Lower lobe of right lung (tissue), 2 donors: ENCODE measurements at regions not wholly inside any gene's neighbourhood (a gene's known extent, or its start where the extent isn't known, plus 50 kb on each side); places are given as distances from the start of the nearest gene placed in this dataset.

Source experiments
- ATAC-seq, 2 donors: fragments of 200-7000 bp; cut with Tn5 transposase; one replicate each; pipeline ENCODE4 v1.9.1; 2020 to 2022; ENCODE audit warnings: mild to moderate bottlenecking in 2 of 2, moderate library complexity in 2 of 2
- DNase-seq: peaks from one replicate; pipeline ENCODE4 v3.0.0-alpha.2; 2020
- H3K27ac ChIP-seq: fragments of 200-600 bp; one replicate; pipeline ENCODE4 v1.8.0; 2022
- H3K27me3 ChIP-seq: fragments of 200-600 bp; one replicate; pipeline ENCODE4 v1.8.0; 2022; ENCODE audit warnings: low read depth
- H3K36me3 ChIP-seq: fragments of 200-600 bp; one replicate; pipeline ENCODE4 v1.8.0; 2022; ENCODE audit warnings: mild to moderate bottlenecking
- H3K4me1 ChIP-seq: fragments of 200-600 bp; one replicate; pipeline ENCODE4 v1.8.0; 2022
- H3K4me3 ChIP-seq: fragments of 200-600 bp; one replicate; pipeline ENCODE4 v1.8.0; 2022; ENCODE audit warnings: mild to moderate bottlenecking
- H3K9me3 ChIP-seq: fragments of 200-600 bp; one replicate; pipeline ENCODE4 v1.8.0; 2022
- CTCF ChIP-seq: fragments of 200-600 bp; IDR thresholded peaks from one replicate; pipeline ENCODE4 v1.8.0; 2022; ENCODE audit warnings: antibody characterized with exemption, mild to moderate bottlenecking
- intact Hi-C: fragments of 100-400 bp; cut with DNase I; formaldehyde crosslinking; loops from one replicate; pipeline ENCODE4 v1.11.0; 2022
- donor health status: DM: no; HTN: yes; CAD: no; lungs with severe emphysema.

DNA sequence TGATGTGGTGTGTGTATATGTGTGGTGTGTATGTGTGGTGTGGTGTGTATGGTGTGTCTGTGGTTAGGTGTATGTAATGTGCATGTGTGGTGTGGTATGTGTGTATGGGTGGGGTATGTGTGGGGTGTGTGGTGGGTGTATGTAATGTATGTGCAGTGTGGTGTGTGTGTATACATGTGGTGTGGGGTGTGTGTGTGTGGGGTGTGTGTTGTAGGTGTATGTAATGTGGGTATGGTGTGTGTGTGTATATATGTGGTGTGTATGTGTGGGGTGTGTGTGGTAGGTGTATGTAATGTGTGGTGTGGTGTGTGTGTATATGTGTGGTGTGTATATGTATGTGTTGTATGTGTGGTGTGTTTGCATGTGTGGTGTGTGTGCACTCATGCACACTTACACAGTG lies 84.8 kb upstream of the ID2 start:
- H3K27me3 ChIP-seq, result peaks cover 3% of the 10 kb centered on the region
- no peaks in the 10 kb centered on the region for H3K9me3 ChIP-seq
- no peak for TF ChIP-seq CTCF
- ATAC-seq (no peak), DNase-seq (no peak)
- no peak overlapping the region for H3K4me3 ChIP-seq
- H3K4me1 ChIP-seq, result no peaks in the 10 kb centered on the region
- H3K27ac ChIP-seq, result no peak overlapping the region
- intact Hi-C loops, result no loop called here
- no peaks in the 10 kb centered on the region for H3K36me3 ChIP-seq

DNA sequence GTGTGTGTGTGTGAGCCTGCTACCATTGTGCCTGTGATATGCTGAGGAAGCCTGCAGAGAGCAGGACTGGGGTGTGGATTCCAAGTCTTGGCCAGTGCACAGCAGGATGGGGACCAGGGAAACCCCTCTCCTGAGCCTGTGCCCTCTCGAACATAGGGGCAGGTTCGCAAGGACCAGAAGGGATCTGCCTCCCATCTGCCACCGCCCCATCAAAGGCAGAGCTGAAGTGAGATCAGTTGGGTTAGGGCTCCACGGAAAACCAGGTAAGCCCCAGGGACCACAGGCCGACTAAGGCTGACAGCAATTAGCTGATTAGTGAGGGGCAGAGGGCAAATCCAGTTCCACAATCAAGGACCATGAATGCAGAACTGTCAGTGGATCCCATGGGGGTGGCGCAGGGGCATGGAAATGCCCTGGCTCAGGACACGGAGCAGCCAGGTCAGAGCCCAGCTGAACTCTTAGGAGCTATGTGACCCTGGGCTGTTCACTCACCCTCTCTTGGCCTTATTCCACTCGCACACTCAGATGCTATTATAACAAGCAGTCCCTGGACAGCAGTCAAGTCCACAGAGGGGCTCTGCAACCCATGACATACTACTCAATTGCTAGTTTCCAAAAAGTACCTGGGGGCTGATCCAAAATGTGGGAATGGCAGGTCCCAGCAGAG lies 84.2 kb upstream of the ID2 start:
- TF ChIP-seq CTCF, result no peak
- H3K9me3 ChIP-seq, result no peaks in the 10 kb centered on the region
- no peaks in the 10 kb centered on the region for H3K4me1 ChIP-seq
- no peak overlapping the region for H3K27ac ChIP-seq
- intact Hi-C loops, result no loop called here
- no peaks in the 10 kb centered on the region for H3K36me3 ChIP-seq
- no peaks in the 10 kb centered on the region for H3K27me3 ChIP-seq
- no peak overlapping the region for H3K4me3 ChIP-seq
- ATAC-seq (no peak), DNase-seq (peak; percentile 23)

GRCh38 chr2:8598295-8599165 lies 83.3 kb upstream of the ID2 start:
- Histone ChIP-seq H3K27ac (no peak overlapping the region), H3K4me3 (no peak overlapping the region), H3K36me3 (no peaks in the 10 kb centered on the region), H3K27me3 (no peaks in the 10 kb centered on the region), H3K9me3 (no peaks in the 10 kb centered on the region), H3K4me1 (no peaks in the 10 kb centered on the region)
- DNase-seq, result peak; percentile 61
- intact Hi-C loops, result no loop called here
- peak; percentile 76 to 81 for ATAC-seq
- no peak for TF ChIP-seq CTCF

DNA sequence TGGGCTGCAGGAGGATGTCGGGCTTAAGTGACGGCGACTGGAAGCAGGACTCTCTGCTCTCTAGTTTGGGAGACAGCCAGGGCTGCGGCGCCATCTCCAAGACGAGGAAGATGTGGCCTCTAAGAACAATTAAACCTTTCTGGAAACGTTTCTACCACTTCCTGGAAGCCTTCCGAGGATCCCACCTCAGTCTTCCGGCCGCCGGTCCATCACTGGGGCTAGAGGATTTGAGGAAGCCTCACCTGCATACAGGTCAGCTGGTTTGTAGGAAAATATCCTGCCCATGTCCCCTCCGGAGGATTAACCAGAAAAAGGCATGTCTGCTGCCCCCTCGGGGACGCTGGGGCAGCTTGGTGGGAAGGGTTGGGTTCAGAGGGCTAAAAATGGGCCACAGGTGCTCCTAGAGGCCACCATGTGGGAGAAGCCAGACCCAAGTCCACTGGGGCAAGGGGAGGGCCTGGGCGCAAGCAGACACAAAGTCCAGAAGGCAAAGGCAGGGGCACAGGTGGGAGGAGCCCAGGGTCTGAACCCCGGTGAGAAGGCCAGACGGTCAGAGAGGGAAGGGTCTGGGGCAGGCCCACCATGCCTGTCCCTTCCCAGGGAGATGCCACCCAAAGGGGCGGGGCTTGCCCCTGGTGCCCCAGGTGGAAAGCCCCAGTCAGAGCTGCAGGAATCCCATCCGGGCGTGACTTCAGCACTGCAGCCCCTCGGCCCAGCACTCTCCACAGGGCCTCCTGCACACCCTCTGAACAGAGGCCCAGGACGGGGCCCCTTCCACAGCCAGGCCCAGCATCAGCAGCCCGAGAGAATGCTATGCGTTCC lies 82.2 kb upstream of the ID2 start:
- intact Hi-C loops, result no loop called here
- DNase-seq (peak; percentile 34), ATAC-seq (no peak)
- H3K27ac ChIP-seq, result no peak overlapping the region
- H3K36me3 ChIP-seq, result no peaks in the 10 kb centered on the region
- H3K4me1 ChIP-seq, result no peaks in the 10 kb centered on the region
- no peak overlapping the region for H3K4me3 ChIP-seq
- no peak for TF ChIP-seq CTCF
- H3K27me3 ChIP-seq, result no peaks in the 10 kb centered on the region
- no peaks in the 10 kb centered on the region for H3K9me3 ChIP-seq

GRCh38 chr2:8600456-8600855 lies 81.4 kb upstream of the ID2 start:
- Histone ChIP-seq H3K27ac (no peak overlapping the region), H3K36me3 (no peaks in the 10 kb centered on the region), H3K27me3 (no peaks in the 10 kb centered on the region), H3K4me1 (no peaks in the 10 kb centered on the region), H3K4me3 (no peak overlapping the region), H3K9me3 (no peaks in the 10 kb centered on the region)
- intact Hi-C loops, result no loop called here
- peak; percentile 35 for DNase-seq
- no peak for TF ChIP-seq CTCF
- no peak for ATAC-seq
